A549 (cell line): ENCODE measurements at regions not wholly inside any gene's neighbourhood (a gene's known extent, or its start where the extent isn't known, plus 50 kb on each side); places are given as distances from the start of the nearest gene placed in this dataset.

Source experiments
- CTCF ChIP-seq: fragments of >200 bp; sonication (Bioruptor Twin); formaldehyde crosslinking; IDR thresholded peaks from 3 replicates; pipeline ENCODE4 v1.5.1; 2016
- EHF ChIP-seq: fragments of 250-450 bp; sonication (Bioruptor Pico); IDR thresholded peaks from 2 replicates; pipeline ENCODE4 v1.5.0; 2020; ENCODE audit warnings: mild to moderate bottlenecking
- ELK1 ChIP-seq: fragments of 150-350 bp; IDR thresholded peaks from 2 replicates; pipeline ENCODE4 v1.6.1; 2014; ENCODE audit warnings: low read depth, mild to moderate bottlenecking, low read length
- SMC3 ChIP-seq: fragments of >200 bp; sonication (Bioruptor Twin); formaldehyde crosslinking; IDR thresholded peaks from 3 replicates; pipeline ENCODE4 v1.6.1; 2018; ENCODE audit warnings: inconsistent platforms

GRCh38 chr7:49563693-49564378 lies 209.6 kb upstream of the VWC2 start:
- no peak for TF ChIP-seq EHF (CRISPR knock-in tag)
- TF ChIP-seq SMC3: no peak
- TF ChIP-seq CTCF: no peak
- TF ChIP-seq ELK1: no peak
